ENCODE measurements at regions not wholly inside any gene's neighbourhood (a gene's known extent, or its start where the extent isn't known, plus 50 kb on each side); places are given as distances from the start of the nearest gene placed in this dataset.

DNA sequence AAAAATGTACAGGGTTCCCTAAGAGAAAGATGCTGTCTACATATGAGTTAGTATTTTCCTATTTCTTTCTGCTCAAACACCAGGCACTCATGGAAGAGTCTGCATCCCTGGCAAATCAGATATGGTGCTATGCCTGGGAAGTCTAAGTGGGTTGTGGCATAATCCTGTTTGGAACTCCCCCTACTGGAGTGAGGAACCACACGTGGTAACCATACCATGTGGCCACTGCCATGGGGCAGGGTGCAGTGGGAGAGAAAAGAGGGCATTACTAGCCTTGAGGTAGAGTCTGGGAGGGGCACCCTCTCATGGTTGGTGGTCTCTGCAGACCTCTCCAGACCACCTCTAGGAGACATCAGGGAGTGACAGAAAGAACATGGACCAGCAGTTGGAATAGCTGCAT is 257.9 kb upstream of the ATP5MC3 start:
- TF ChIP-seq, protein P1, sequence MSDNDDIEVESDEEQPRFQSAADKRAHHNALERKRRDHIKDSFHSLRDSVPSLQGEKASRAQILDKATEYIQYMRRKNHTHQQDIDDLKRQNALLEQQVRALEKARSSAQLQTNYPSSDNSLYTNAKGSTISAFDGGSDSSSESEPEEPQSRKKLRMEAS (IDR thresholded peaks at IDR 0.05; ENCODE audit: insufficient read depth, insufficient read length), result no peak
- TF ChIP-seq EZH2 (IDR thresholded peaks at IDR 0.05; ENCODE audit: borderline replicate concordance, low read depth, low read length, severe bottlenecking) (no peak), POLR2A (IDR thresholded peaks at IDR 0.05; ENCODE audit: low read depth, low read length) (no peak), POLR2AphosphoS5 (IDR thresholded peaks at IDR 0.05; ENCODE audit: insufficient read depth, low read depth, low read length) (no peak)
- TF ChIP-seq, protein P2, sequence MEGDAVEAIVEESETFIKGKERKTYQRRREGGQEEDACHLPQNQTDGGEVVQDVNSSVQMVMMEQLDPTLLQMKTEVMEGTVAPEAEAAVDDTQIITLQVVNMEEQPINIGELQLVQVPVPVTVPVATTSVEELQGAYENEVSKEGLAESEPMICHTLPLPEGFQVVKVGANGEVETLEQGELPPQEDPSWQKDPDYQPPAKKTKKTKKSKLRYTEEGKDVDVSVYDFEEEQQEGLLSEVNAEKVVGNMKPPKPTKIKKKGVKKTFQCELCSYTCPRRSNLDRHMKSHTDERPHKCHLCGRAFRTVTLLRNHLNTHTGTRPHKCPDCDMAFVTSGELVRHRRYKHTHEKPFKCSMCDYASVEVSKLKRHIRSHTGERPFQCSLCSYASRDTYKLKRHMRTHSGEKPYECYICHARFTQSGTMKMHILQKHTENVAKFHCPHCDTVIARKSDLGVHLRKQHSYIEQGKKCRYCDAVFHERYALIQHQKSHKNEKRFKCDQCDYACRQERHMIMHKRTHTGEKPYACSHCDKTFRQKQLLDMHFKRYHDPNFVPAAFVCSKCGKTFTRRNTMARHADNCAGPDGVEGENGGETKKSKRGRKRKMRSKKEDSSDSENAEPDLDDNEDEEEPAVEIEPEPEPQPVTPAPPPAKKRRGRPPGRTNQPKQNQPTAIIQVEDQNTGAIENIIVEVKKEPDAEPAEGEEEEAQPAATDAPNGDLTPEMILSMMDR (IDR thresholded peaks at IDR 0.05; ENCODE audit: extremely low read depth in 1 of 2, insufficient read depth in 1 of 2, low read depth in 1 of 2, low read length in 2 of 2), result no peak

Measured in endothelial cell of umbilical vein (primary cell).